Panc1 (cell line): ENCODE measurements at regions not wholly inside any gene's neighbourhood (a gene's known extent, or its start where the extent isn't known, plus 50 kb on each side); places are given as distances from the start of the nearest gene placed in this dataset.

Experiments used
- ATAC-seq: fragments of 200-7000 bp; cut with Tn5 transposase; 2 replicates; pipeline ENCODE4 v1.9.1; 2020; ENCODE audit warnings: mild to moderate bottlenecking, moderate library complexity
- BruUV-seq: library from RNA; stranded (reverse); fragments of 400-500 nt; replicated peaks from 2 replicates; lab custom pipeline; 2021; lab: Mats Ljungman, UMichigan
- CTCF ChIA-PET: fragments of 300-600 bp; sonication (Branson Sonifier 250); formaldehyde crosslinking; loops from one replicate; lab custom pipeline; 2022; ENCODE audit warnings: antibody characterized with exemption; lab: Charles Lee
- POLR2A ChIA-PET: fragments of 300-600 bp; sonication (Branson Sonifier 250); formaldehyde crosslinking; loops from one replicate; lab custom pipeline; 2022; ENCODE audit warnings: antibody characterized with exemption; lab: Charles Lee
- DNase-seq: peaks from one replicate; pipeline ENCODE4 v3.0.0-alpha.2; 2010; ENCODE audit warnings: low read depth, low spot score
- H3K27ac ChIP-seq: 2 replicates; pipeline ENCODE4 v1.5.1; 2011; ENCODE audit warnings: mild to moderate bottlenecking, low read length, inconsistent platforms
- H3K27me3 ChIP-seq: fragments of 200-500 bp; sonication (Bioruptor generic); 2 replicates; pipeline ENCODE4 v1.6.0; 2014; ENCODE audit warnings: low read length, inconsistent platforms; ENCODE audit not compliant: control insufficient read depth, insufficient read depth
- H3K36me3 ChIP-seq: fragments of 200-500 bp; sonication (Bioruptor generic); 2 replicates; pipeline ENCODE4 v1.5.1; 2014; ENCODE audit warnings: inconsistent platforms, mild to moderate bottlenecking, low read length, moderate library complexity; ENCODE audit not compliant: control insufficient read depth, insufficient read depth
- H3K4me1 ChIP-seq: 2 replicates; pipeline ENCODE4 v1.5.1; 2011; ENCODE audit warnings: inconsistent platforms, mild to moderate bottlenecking, low read length, moderate library complexity; ENCODE audit not compliant: control insufficient read depth, insufficient read depth
- H3K4me3 ChIP-seq, 2 experiments: 2 replicates each; pipeline ENCODE4 v1.5.1; 2011 to 2012; ENCODE audit warnings: low read depth in 2 of 2, low read length in 2 of 2, mild to moderate bottlenecking in 2 of 2, inconsistent platforms in 1 of 2, moderate library complexity in 1 of 2
- H3K9me3 ChIP-seq: fragments of 200-500 bp; sonication (Bioruptor generic); 2 replicates; pipeline ENCODE4 v1.5.1; 2014; ENCODE audit warnings: low read depth, mild to moderate bottlenecking, inconsistent platforms, low read length, moderate library complexity; ENCODE audit not compliant: control insufficient read depth, insufficient read depth
- CTCF ChIP-seq: fragments of 450-650 bp; IDR thresholded peaks from 2 replicates; pipeline ENCODE4 v1.5.1; 2017; ENCODE audit warnings: mild to moderate bottlenecking
- POLR2AphosphoS5 ChIP-seq: IDR thresholded peaks from 2 replicates; pipeline ENCODE4 v1.6.1; 2012; ENCODE audit warnings: mild to moderate bottlenecking, low read depth, low read length, moderate library complexity
- SIN3A ChIP-seq: IDR thresholded peaks from 2 replicates; pipeline ENCODE4 v1.6.1; 2012; ENCODE audit warnings: low read depth, mild to moderate bottlenecking, low read length, moderate library complexity, borderline replicate concordance; ENCODE audit not compliant: insufficient read depth
- TCF7L2 ChIP-seq: IDR thresholded peaks from 2 replicates; pipeline ENCODE4 v1.6.1; 2011; ENCODE audit warnings: mild to moderate bottlenecking, low read depth, low read length, inconsistent platforms
- in situ Hi-C: cut with HindIII; loops from 2 replicates; pipeline ENCODE4 v1.10.0; 2016; ENCODE audit warnings: low sequenced_read_pairs, low pct_unique_long_range_greater_than_20kb
- intact Hi-C: fragments of 100-400 bp; cut with micrococcal nuclease; formaldehyde crosslinking; loops from one replicate; pipeline ENCODE4 v1.10.0; 2022; ENCODE audit not compliant: unreplicated experiment
- TF ChIP-seq, protein P1 (sequence below), 2 experiments: IDR thresholded peaks; 2 replicates each; pipeline ENCODE4 v1.6.1; 2011 to 2012; ENCODE audit warnings: low read depth in 2 of 2, control low read depth in 1 of 2, low read length in 1 of 2, mild to moderate bottlenecking in 1 of 2, moderate library complexity in 1 of 2; ENCODE audit not compliant: insufficient read depth in 1 of 2

- DNase-seq (no peak), ATAC-seq (no peak)
- no peaks in the 10 kb centered on the region for H3K9me3 ChIP-seq
- ChIA-PET POLR2A (no interaction called here), CTCF (no interaction called here)
- in situ Hi-C loops = no loop called here
- H3K4me1 ChIP-seq = no peaks in the 10 kb centered on the region
- no peak overlapping the region for H3K4me3 ChIP-seq
- H3K27ac ChIP-seq = no peak overlapping the region
- H3K36me3 ChIP-seq = no peaks in the 10 kb centered on the region
- no peaks in the 10 kb centered on the region for H3K27me3 ChIP-seq
- TF ChIP-seq SIN3A (no peak), POLR2AphosphoS5 (no peak), CTCF (no peak), TCF7L2 (no peak)
- TF ChIP-seq, protein P1, sequence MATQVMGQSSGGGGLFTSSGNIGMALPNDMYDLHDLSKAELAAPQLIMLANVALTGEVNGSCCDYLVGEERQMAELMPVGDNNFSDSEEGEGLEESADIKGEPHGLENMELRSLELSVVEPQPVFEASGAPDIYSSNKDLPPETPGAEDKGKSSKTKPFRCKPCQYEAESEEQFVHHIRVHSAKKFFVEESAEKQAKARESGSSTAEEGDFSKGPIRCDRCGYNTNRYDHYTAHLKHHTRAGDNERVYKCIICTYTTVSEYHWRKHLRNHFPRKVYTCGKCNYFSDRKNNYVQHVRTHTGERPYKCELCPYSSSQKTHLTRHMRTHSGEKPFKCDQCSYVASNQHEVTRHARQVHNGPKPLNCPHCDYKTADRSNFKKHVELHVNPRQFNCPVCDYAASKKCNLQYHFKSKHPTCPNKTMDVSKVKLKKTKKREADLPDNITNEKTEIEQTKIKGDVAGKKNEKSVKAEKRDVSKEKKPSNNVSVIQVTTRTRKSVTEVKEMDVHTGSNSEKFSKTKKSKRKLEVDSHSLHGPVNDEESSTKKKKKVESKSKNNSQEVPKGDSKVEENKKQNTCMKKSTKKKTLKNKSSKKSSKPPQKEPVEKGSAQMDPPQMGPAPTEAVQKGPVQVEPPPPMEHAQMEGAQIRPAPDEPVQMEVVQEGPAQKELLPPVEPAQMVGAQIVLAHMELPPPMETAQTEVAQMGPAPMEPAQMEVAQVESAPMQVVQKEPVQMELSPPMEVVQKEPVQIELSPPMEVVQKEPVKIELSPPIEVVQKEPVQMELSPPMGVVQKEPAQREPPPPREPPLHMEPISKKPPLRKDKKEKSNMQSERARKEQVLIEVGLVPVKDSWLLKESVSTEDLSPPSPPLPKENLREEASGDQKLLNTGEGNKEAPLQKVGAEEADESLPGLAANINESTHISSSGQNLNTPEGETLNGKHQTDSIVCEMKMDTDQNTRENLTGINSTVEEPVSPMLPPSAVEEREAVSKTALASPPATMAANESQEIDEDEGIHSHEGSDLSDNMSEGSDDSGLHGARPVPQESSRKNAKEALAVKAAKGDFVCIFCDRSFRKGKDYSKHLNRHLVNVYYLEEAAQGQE (IDR thresholded peaks at IDR 0.05; ENCODE audit: insufficient read depth in 1 of 2, low read depth in 2 of 2, low read length in 1 of 2) = no peak
- BruUV-seq = no TSS peak
- intact Hi-C loops = no loop called here
Observed at GRCh38 chr3:110905121-110905520, 166.5 kb upstream of the NECTIN3 start.

- ATAC-seq = no peak
- in situ Hi-C loops = no loop called here
- no TSS peak for BruUV-seq
Observed at GRCh38 chr3:110909839-110910238, 161.8 kb upstream of the NECTIN3 start.

More at GRCh38 chr3:110909839-110910238, 161.8 kb upstream of the NECTIN3 start:
- Histone ChIP-seq H3K27me3 (no peaks in the 10 kb centered on the region), H3K9me3 (no peaks in the 10 kb centered on the region), H3K36me3 (no peaks in the 10 kb centered on the region), H3K27ac (no peak overlapping the region), H3K4me1 (no peaks in the 10 kb centered on the region), H3K4me3 (no peak overlapping the region)
- intact Hi-C loops = no loop called here
- no peak for DNase-seq
- TF ChIP-seq TCF7L2 (no peak), SIN3A (no peak), CTCF (no peak), POLR2AphosphoS5 (no peak)
- TF ChIP-seq, protein P1 (IDR thresholded peaks at IDR 0.05; ENCODE audit: insufficient read depth in 1 of 2, low read depth in 2 of 2, low read length in 1 of 2) = no peak
- CTCF ChIA-PET = no interaction called here
- POLR2A ChIA-PET = no interaction called here
